Ishikawa (cell line): ENCODE measurements at regions not wholly inside any gene's neighbourhood (a gene's known extent, or its start where the extent isn't known, plus 50 kb on each side); places are given as distances from the start of the nearest gene placed in this dataset.
A peak's percentile ranks its signal among the peaks of the same experiment; 100 is the strongest.

Experiments used
- CEBPB ChIP-seq: IDR thresholded peaks from 2 replicates; pipeline ENCODE4 v1.6.1; 2012
- CREB1 ChIP-seq: IDR thresholded peaks from 2 replicates; pipeline ENCODE4 v1.6.1; 2012; ENCODE audit warnings: low read depth
- EGR1 ChIP-seq: IDR thresholded peaks from 2 replicates; pipeline ENCODE4 v1.6.1; 2012
- EP300 ChIP-seq: IDR thresholded peaks from 2 replicates; pipeline ENCODE4 v1.6.1; 2012; ENCODE audit warnings: borderline replicate concordance
- FOXM1 ChIP-seq: IDR thresholded peaks from 2 replicates; pipeline ENCODE4 v1.6.1; 2012; ENCODE audit warnings: low read depth, borderline replicate concordance
- MAX ChIP-seq: IDR thresholded peaks from 2 replicates; pipeline ENCODE4 v1.6.1; 2012
- NFIC ChIP-seq: IDR thresholded peaks from 2 replicates; pipeline ENCODE4 v1.6.1; 2012
- RAD21 ChIP-seq: IDR thresholded peaks from 2 replicates; pipeline ENCODE4 v1.6.1; 2012; ENCODE audit warnings: low read depth
- REST ChIP-seq: IDR thresholded peaks from 2 replicates; pipeline ENCODE4 v1.6.1; 2012; ENCODE audit warnings: low read depth, mild to moderate bottlenecking
- TAF1 ChIP-seq: IDR thresholded peaks from 2 replicates; pipeline ENCODE4 v1.6.1; 2012; ENCODE audit warnings: low read depth, mild to moderate bottlenecking
- TCF12 ChIP-seq: IDR thresholded peaks from 2 replicates; pipeline ENCODE4 v1.6.1; 2012; ENCODE audit warnings: low read depth
- TEAD4 ChIP-seq: IDR thresholded peaks from 2 replicates; pipeline ENCODE4 v1.6.1; 2012
- USF1 ChIP-seq: IDR thresholded peaks from 2 replicates; pipeline ENCODE4 v1.6.1; 2012
- YY1 ChIP-seq: IDR thresholded peaks from 2 replicates; pipeline ENCODE4 v1.6.1; 2012; ENCODE audit warnings: low read depth
- ZBTB7A ChIP-seq: IDR thresholded peaks from 2 replicates; pipeline ENCODE4 v1.6.1; 2012; ENCODE audit warnings: low read depth

- no peak for TF ChIP-seq CEBPB
- TF ChIP-seq RAD21: no peak
- no peak for TF ChIP-seq NFIC
- TF ChIP-seq MAX: no peak
- TF ChIP-seq TEAD4: no peak
- TF ChIP-seq REST: no peak
- no peak for TF ChIP-seq CREB1
- TF ChIP-seq ZBTB7A: no peak
These were observed 59.9 kb upstream of the ECHDC3 start for GRCh38 chr10:11682267-11682683.

- no peak for TF ChIP-seq ZBTB7A
- TF ChIP-seq EP300: no peak
- TF ChIP-seq RAD21: no peak
- TF ChIP-seq YY1: no peak
- TF ChIP-seq TAF1: no peak
- no peak for TF ChIP-seq CREB1
- no peak for TF ChIP-seq NFIC
- no peak for TF ChIP-seq TCF12
- no peak for TF ChIP-seq TEAD4
These were observed 61.7 kb upstream of the ECHDC3 start for GRCh38 chr10:11680496-11680895.

- TF ChIP-seq EP300 (peak; percentile 37; the same call in 1 of the 2 replicates), RAD21 (no peak)
These were observed 62.2 kb upstream of the ECHDC3 start for GRCh38 chr10:11679946-11680345.

- 0 out of 2 replicates have a peak, but pooled peaks have one; percentile 39 for TF ChIP-seq NFIC
- TF ChIP-seq CEBPB: 0 out of 2 replicates have a peak, but pooled peaks have one; percentile 5
- TF ChIP-seq CREB1: no peak
These were observed 63.9 kb upstream of the ECHDC3 start for GRCh38 chr10:11678074-11678793.

GRCh38 chr10:11677480-11677879, 64.7 kb upstream of the ECHDC3 start:
- no peak for TF ChIP-seq CREB1
- TF ChIP-seq REST: no peak
- TF ChIP-seq TAF1: no peak
- TF ChIP-seq YY1: no peak
- TF ChIP-seq FOXM1: no peak
- TF ChIP-seq EGR1: no peak
- TF ChIP-seq ZBTB7A: no peak
- TF ChIP-seq TCF12: no peak
- TF ChIP-seq CEBPB: no peak

GRCh38 chr10:11673346-11674280, 62.2 kb upstream of the USP6NL start:
- no peak for TF ChIP-seq REST
- no peak for TF ChIP-seq USF1
- no peak for TF ChIP-seq RAD21
- TF ChIP-seq ZBTB7A: no peak
- TF ChIP-seq TAF1: no peak
- TF ChIP-seq EP300: no peak
- TF ChIP-seq YY1: no peak
- TF ChIP-seq FOXM1: no peak
- TF ChIP-seq TEAD4: no peak
- TF ChIP-seq TCF12: no peak
- no peak for TF ChIP-seq CREB1
- no peak for TF ChIP-seq EGR1
- TF ChIP-seq CEBPB: no peak
- TF ChIP-seq NFIC: no peak
- TF ChIP-seq MAX: no peak
